H1 (cell line): ENCODE measurements at regions not wholly inside any gene's neighbourhood (a gene's known extent, or its start where the extent isn't known, plus 50 kb on each side); places are given as distances from the start of the nearest gene placed in this dataset.

ENCODE experiments used
- CTCF ChIA-PET: fragments of 300-600 bp; sonication (Branson Sonifier 250); formaldehyde crosslinking; loops from one replicate; lab custom pipeline; 2021; ENCODE audit not compliant: partially characterized antibody; lab: Charles Lee
- POLR2A ChIA-PET: fragments of 300-600 bp; sonication (Branson Sonifier 250); formaldehyde crosslinking; loops from one replicate; lab custom pipeline; 2021; ENCODE audit warnings: inconsistent platforms; ENCODE audit not compliant: partially characterized antibody; lab: Charles Lee
- DNase-seq, 2 experiments: peaks; one replicate each; pipeline versions ENCODE4 v3.0.0 to v3.0.0-alpha.2; 2010 to 2022; ENCODE audit warnings: low spot score in 2 of 2, low read depth in 1 of 2, mixed read lengths in 1 of 2
- FAIRE-seq: peaks from 2 replicates; lab custom pipeline; 2011; peaks lifted over from hg19 to GRCh38; lab: Jason Lieb, UNC
- H2AFZ ChIP-seq: 2 replicates; pipeline ENCODE4 v1.8.1; 2012; ENCODE audit warnings: low read length, inconsistent platforms
- H2AK5ac ChIP-seq: 2 replicates; pipeline ENCODE4 v1.6.1; 2013; ENCODE audit warnings: low read depth, low read length
- H2BK120ac ChIP-seq: replicated peaks from 2 replicates; pipeline ENCODE3; 2013; ENCODE audit warnings: low read depth, low read length, inconsistent platforms
- H2BK12ac ChIP-seq: 2 replicates; pipeline ENCODE4 v1.6.1; 2013; ENCODE audit warnings: low read depth, low read length
- H2BK15ac ChIP-seq: 2 replicates; pipeline ENCODE4 v1.6.1; 2013; ENCODE audit warnings: low read length
- H2BK20ac ChIP-seq: 2 replicates; pipeline ENCODE4 v1.6.1; 2013; ENCODE audit warnings: low read length
- H2BK5ac ChIP-seq: 2 replicates; pipeline ENCODE4 v1.6.1; 2013; ENCODE audit warnings: low read depth, low read length
- H3K14ac ChIP-seq: 2 replicates; pipeline ENCODE4 v1.6.1; 2013; ENCODE audit warnings: inconsistent platforms; ENCODE audit not compliant: insufficient read length
- H3K18ac ChIP-seq: 2 replicates; pipeline ENCODE4 v1.6.1; 2013; ENCODE audit warnings: low read length; ENCODE audit errors: extremely low read depth
- H3K23ac ChIP-seq: 2 replicates; pipeline ENCODE4 v1.6.1; 2013; ENCODE audit warnings: inconsistent platforms; ENCODE audit not compliant: insufficient read length
- H3K23me2 ChIP-seq: 2 replicates; pipeline ENCODE4 v1.6.1; 2013; ENCODE audit warnings: low read depth, low read length
- H3K27ac ChIP-seq: 2 replicates; pipeline ENCODE4 v1.6.1; 2011; ENCODE audit warnings: low read depth, low read length, inconsistent platforms
- H3K27me3 ChIP-seq, 4 experiments: replicated peaks in 1 of 4; 1 replicate in 1 of 4; 2 replicates in 3 of 4; pipeline versions ENCODE4 v1.6.1 to v1.8.1; 2011 to 2013; ENCODE audit warnings: low read length in 3 of 4, mild to moderate bottlenecking in 3 of 4, inconsistent platforms in 2 of 4, mixed read lengths in 2 of 4, moderate library complexity in 1 of 4; ENCODE audit not compliant: control insufficient read depth in 3 of 4, insufficient read depth in 3 of 4; ENCODE audit errors: extremely low read depth in 1 of 4
- H3K36me3 ChIP-seq, 4 experiments: 2 replicates each; pipeline versions ENCODE4 v1.6.1 to v1.8.1; 2011 to 2013; ENCODE audit warnings: mild to moderate bottlenecking in 4 of 4, low read length in 3 of 4, moderate library complexity in 2 of 4, control low read depth in 1 of 4, inconsistent platforms in 1 of 4; ENCODE audit not compliant: insufficient read depth in 4 of 4, control insufficient read depth in 2 of 4
- H3K4ac ChIP-seq: replicated peaks from 2 replicates; pipeline ENCODE3; 2013; ENCODE audit warnings: low read length, low read depth, mixed read lengths, inconsistent platforms; ENCODE audit not compliant: insufficient read length
- H3K4me1 ChIP-seq, 4 experiments: replicated peaks in 1 of 4; 1 replicate in 1 of 4; 2 replicates in 3 of 4; pipeline versions ENCODE4 v1.6.1 to v1.8.1; 2011 to 2013; ENCODE audit warnings: low read length in 3 of 4, inconsistent platforms in 2 of 4, mixed read lengths in 1 of 4; ENCODE audit not compliant: insufficient read depth in 4 of 4, control insufficient read depth in 3 of 4
- H3K4me2 ChIP-seq, 2 experiments: 2 replicates each; pipeline versions ENCODE4 v1.6.1 to v1.8.1; 2011 to 2013; ENCODE audit warnings: low read depth in 2 of 2, low read length in 2 of 2, control low read depth in 1 of 2, inconsistent platforms in 1 of 2, mild to moderate bottlenecking in 1 of 2; ENCODE audit not compliant: insufficient read depth in 1 of 2
- H3K4me3 ChIP-seq, 4 experiments: fragments of 200-600, 300-600 bp in 1 of 4; sonication (generic), shearing (Covaris generic), sonication (Bioruptor Twin) in 1 of 4; 2 replicates each; pipeline versions ENCODE4 v1.5.1 to v1.8.1; 2011 to 2016; ENCODE audit warnings: low read length in 4 of 4, low read depth in 3 of 4, control low read depth in 2 of 4, inconsistent platforms in 2 of 4, mild to moderate bottlenecking in 2 of 4, mixed read lengths in 1 of 4, moderate library complexity in 1 of 4; ENCODE audit not compliant: insufficient read depth in 2 of 4; ENCODE audit errors: extremely low read depth in 1 of 4
- H3K56ac ChIP-seq: replicated peaks from 2 replicates; pipeline ENCODE3; 2013; ENCODE audit warnings: low read depth, mild to moderate bottlenecking, mixed read lengths, low read length, inconsistent platforms; ENCODE audit not compliant: insufficient read length
- H3K79me1 ChIP-seq: 2 replicates; pipeline ENCODE4 v1.6.1; 2013; ENCODE audit warnings: low read depth, low read length, control low read depth
- H3K79me2 ChIP-seq, 2 experiments: 2 replicates each; pipeline versions ENCODE4 v1.6.1 to v1.8.1; 2012 to 2013; ENCODE audit warnings: low read length in 2 of 2, mild to moderate bottlenecking in 2 of 2, inconsistent platforms in 1 of 2; ENCODE audit not compliant: insufficient read depth in 2 of 2, control insufficient read depth in 1 of 2
- H3K9ac ChIP-seq, 4 experiments: replicated peaks in 1 of 4; 1 replicate in 1 of 4; 2 replicates in 3 of 4; pipeline versions ENCODE4 v1.6.1 to v1.8.1; 2011 to 2013; ENCODE audit warnings: low read depth in 3 of 4, low read length in 3 of 4, control low read depth in 2 of 4, mild to moderate bottlenecking in 2 of 4, moderate library complexity in 2 of 4, inconsistent platforms in 1 of 4; ENCODE audit errors: extremely low read depth in 1 of 4
- H3K9me3 ChIP-seq, 2 experiments: 2 replicates each; pipeline versions ENCODE4 v1.6.1 to v1.8.1; 2012 to 2013; ENCODE audit warnings: mild to moderate bottlenecking in 2 of 2, moderate library complexity in 2 of 2, control low read depth in 1 of 2, inconsistent platforms in 1 of 2, low read depth in 1 of 2, low read length in 1 of 2, mixed read lengths in 1 of 2; ENCODE audit not compliant: insufficient read depth in 2 of 2
- H4K20me1 ChIP-seq, 2 experiments: replicated peaks in 1 of 2; 2 replicates each; pipeline versions ENCODE3 to v1.8.1; 2011 to 2013; ENCODE audit warnings: inconsistent platforms in 2 of 2, low read length in 2 of 2, mild to moderate bottlenecking in 1 of 2; ENCODE audit not compliant: insufficient read depth in 2 of 2, control insufficient read depth in 1 of 2
- H4K5ac ChIP-seq: 2 replicates; pipeline ENCODE4 v1.6.1; 2013; ENCODE audit warnings: low read length, low read depth, mixed read lengths, inconsistent platforms; ENCODE audit not compliant: insufficient read length
- H4K8ac ChIP-seq: 2 replicates; pipeline ENCODE4 v1.8.0; 2013; ENCODE audit warnings: mild to moderate bottlenecking, moderate library complexity, low read length, inconsistent platforms; ENCODE audit not compliant: insufficient read depth; ENCODE audit errors: extremely low read depth
- H4K91ac ChIP-seq: replicated peaks from 2 replicates; pipeline ENCODE3; 2013; ENCODE audit warnings: low read length, mixed read lengths, inconsistent platforms; ENCODE audit not compliant: insufficient read length
- BACH1 ChIP-seq: IDR thresholded peaks from 2 replicates; pipeline ENCODE4 v1.6.1; 2012; ENCODE audit warnings: low read length, improper control_type of control experiment
- KDM1A ChIP-seq: fragments of 200-600, 300-600 bp; sonication (generic); IDR thresholded peaks from 2 replicates; pipeline ENCODE4 v1.7.1; 2016; ENCODE audit warnings: mild to moderate bottlenecking, low read length, borderline replicate concordance
- TAF1 ChIP-seq: IDR thresholded peaks from 2 replicates; pipeline ENCODE4 v1.6.1; 2011; ENCODE audit warnings: mild to moderate bottlenecking, low read depth, low read length
- WGBS, 2 experiments: shearing (Covaris generic) in 1 of 2; methylation state at CpG; one replicate each; pipeline versions ENCODE4 v1.1.6 to v1.1.7; 2013 to 2015; ENCODE audit warnings: low lambda C conversion rate in 2 of 2, mixed read lengths in 2 of 2, inconsistent platforms in 1 of 2, low coverage in 1 of 2, missing lambda C conversion rate in 1 of 2; ENCODE audit not compliant: insufficient replicate concordance in 2 of 2, insufficient coverage in 1 of 2, insufficient read length in 1 of 2; ENCODE audit errors: extremely low coverage in 1 of 2, missing lambda C conversion rate in 1 of 2; 5-methylcytosine and 5-hydroxymethylcytosine counted together

- H3K36me3 ChIP-seq = no peaks in the 10 kb centered on the region; a peak in 1 of 8 replicates
- no peak overlapping the region for H4K8ac ChIP-seq
- POLR2A ChIA-PET = no interaction called here
- no peaks in the 10 kb centered on the region for H3K27me3 ChIP-seq
- no peak overlapping the region for H2BK15ac ChIP-seq
- no peaks in the 10 kb centered on the region; a peak in 1 of 7 replicates for H3K4me1 ChIP-seq
- H4K5ac ChIP-seq = no peak overlapping the region
- H3K4me2 ChIP-seq = no peak overlapping the region
- no peak for FAIRE-seq
- TF ChIP-seq TAF1 (no peak), KDM1A (no peak), BACH1 (no peak)
- no peak overlapping the region for H4K91ac ChIP-seq
- no peaks in the 10 kb centered on the region; a peak in 1 of 4 replicates for H3K9me3 ChIP-seq
- H3K9ac ChIP-seq = no peak overlapping the region
- H3K18ac ChIP-seq = no peak overlapping the region
- H2AFZ ChIP-seq = no peak overlapping the region
- H2BK5ac ChIP-seq = no peak overlapping the region
- H3K56ac ChIP-seq = no peak overlapping the region
- no peak overlapping the region for H2BK12ac ChIP-seq
- H3K14ac ChIP-seq = no peak overlapping the region
- H3K4me3 ChIP-seq = no peak overlapping the region
- H2BK20ac ChIP-seq = no peak overlapping the region
- peaks cover 3% of the 10 kb centered on the region; the same call in 1 of the 2 replicates for H3K23me2 ChIP-seq
- 92% methylated on average over 16 of the region's 16 CpGs; no CpG with 5 or more reads in 1 of the 2 experiments for WGBS, 2 experiments
- no peak overlapping the region for H3K4ac ChIP-seq
- CTCF ChIA-PET = interaction anchor here (0.7 to 3.6 kb wide), 12 partner anchors 8 to 990 kb away, joined by 3 to 17 read pairs (median 4); no protein-coding TSS in a partner anchor
- H3K23ac ChIP-seq = no peak overlapping the region
- no peak overlapping the region for H3K27ac ChIP-seq
- H3K79me2 ChIP-seq = no peaks in the 10 kb centered on the region; a peak in 1 of 4 replicates
- H4K20me1 ChIP-seq = peaks cover 0 to 5% of the 10 kb centered on the region in 2 experiments
- H2AK5ac ChIP-seq = no peak overlapping the region
- no peak overlapping the region for H2BK120ac ChIP-seq
- H3K79me1 ChIP-seq = no peaks in the 10 kb centered on the region
- DNase-seq = no peak
Measured at GRCh38 chr10:131838966-131839742, 61.7 kb upstream of the PPP2R2D start.
